Osteoblast (primary cell): ENCODE measurements at regions not wholly inside any gene's neighbourhood (a gene's known extent, or its start where the extent isn't known, plus 50 kb on each side); places are given as distances from the start of the nearest gene placed in this dataset.

Experiments used
- DNase-seq: peaks from one replicate; pipeline ENCODE4 v3.0.0; 2011; ENCODE audit warnings: low spot score, mixed read lengths; ENCODE audit not compliant: insufficient read length; ENCODE audit errors: missing footprints
- H2AFZ ChIP-seq: 2 replicates; pipeline ENCODE4 v1.6.0; 2011; ENCODE audit warnings: mild to moderate bottlenecking, low read length
- H3K27ac ChIP-seq: 2 replicates; pipeline ENCODE4 v1.5.1; 2011; ENCODE audit warnings: mild to moderate bottlenecking, low read depth, low read length, moderate library complexity
- H3K27me3 ChIP-seq: 2 replicates; pipeline ENCODE4 v1.6.0; 2012; ENCODE audit warnings: mild to moderate bottlenecking, control low read depth, inconsistent platforms, low read length, moderate library complexity; ENCODE audit not compliant: insufficient read depth
- H3K36me3 ChIP-seq: 2 replicates; pipeline ENCODE4 v1.5.1; 2011; ENCODE audit warnings: mild to moderate bottlenecking, low read length, control low read depth, moderate library complexity; ENCODE audit not compliant: insufficient read depth
- H3K4me1 ChIP-seq: 2 replicates; pipeline ENCODE4 v1.5.1; 2011; ENCODE audit warnings: mild to moderate bottlenecking, low read length, control low read depth, moderate library complexity; ENCODE audit not compliant: insufficient read depth
- H3K4me2 ChIP-seq: 2 replicates; pipeline ENCODE4 v1.6.0; 2011; ENCODE audit warnings: mild to moderate bottlenecking, low read length; ENCODE audit not compliant: insufficient read depth
- H3K4me3 ChIP-seq: fragments of 200-600 bp; sonication (generic); 3 replicates; pipeline ENCODE4 v1.5.1; 2012; ENCODE audit warnings: mild to moderate bottlenecking, low read length, inconsistent platforms; ENCODE audit not compliant: insufficient read depth
- H3K79me2 ChIP-seq: 2 replicates; pipeline ENCODE4 v1.6.0; 2012; ENCODE audit warnings: mild to moderate bottlenecking, low read length, control low read depth, inconsistent platforms; ENCODE audit not compliant: insufficient read depth
- H3K9me3 ChIP-seq: 2 replicates; pipeline ENCODE4 v1.5.1; 2011; ENCODE audit warnings: low read depth, low read length, control low read depth
- H4K20me1 ChIP-seq: 2 replicates; pipeline ENCODE4 v1.6.0; 2012; ENCODE audit warnings: mild to moderate bottlenecking, low read length, control low read depth; ENCODE audit not compliant: insufficient read depth
- CTCF ChIP-seq: IDR thresholded peaks from 2 replicates; pipeline ENCODE4 v1.5.1; 2011; ENCODE audit warnings: mild to moderate bottlenecking, low read depth, low read length, moderate library complexity; ENCODE audit errors: extremely low read depth

GRCh38 chr4:18973296-18973695 lies 951.7 kb upstream of the LCORL start:
- no peak overlapping the region for H3K27ac ChIP-seq
- no peaks in the 10 kb centered on the region for H3K9me3 ChIP-seq
- H3K79me2 ChIP-seq: no peaks in the 10 kb centered on the region
- no peaks in the 10 kb centered on the region for H3K27me3 ChIP-seq
- H4K20me1 ChIP-seq: no peaks in the 10 kb centered on the region
- no peak overlapping the region for H3K4me3 ChIP-seq
- no peak overlapping the region for H3K4me2 ChIP-seq
- H3K4me1 ChIP-seq: no peaks in the 10 kb centered on the region
- H3K36me3 ChIP-seq: no peaks in the 10 kb centered on the region
- no peak overlapping the region for H2AFZ ChIP-seq
- DNase-seq: no peak
- TF ChIP-seq CTCF: no peak

- no peak for DNase-seq
- TF ChIP-seq CTCF: no peak
- no peaks in the 10 kb centered on the region for H3K79me2 ChIP-seq
- no peak overlapping the region for H2AFZ ChIP-seq
- no peaks in the 10 kb centered on the region for H3K36me3 ChIP-seq
- no peak overlapping the region for H3K4me3 ChIP-seq
- H3K4me1 ChIP-seq: no peaks in the 10 kb centered on the region
- no peak overlapping the region for H3K4me2 ChIP-seq
- H3K27ac ChIP-seq: no peak overlapping the region
- H3K9me3 ChIP-seq: peaks cover 2% of the 10 kb centered on the region
- H4K20me1 ChIP-seq: no peaks in the 10 kb centered on the region
- H3K27me3 ChIP-seq: no peaks in the 10 kb centered on the region
Observed at GRCh38 chr4:18961879-18962278, 940.3 kb upstream of the LCORL start.

GRCh38 chr4:18961266-18961665 lies 939.7 kb upstream of the LCORL start:
- no peaks in the 10 kb centered on the region for H3K4me1 ChIP-seq
- H3K36me3 ChIP-seq: no peaks in the 10 kb centered on the region
- H3K9me3 ChIP-seq: peaks cover 4% of the 10 kb centered on the region
- no peak overlapping the region for H3K27ac ChIP-seq
- no peaks in the 10 kb centered on the region for H3K79me2 ChIP-seq
- H2AFZ ChIP-seq: no peak overlapping the region
- DNase-seq: no peak
- H3K4me2 ChIP-seq: no peak overlapping the region
- no peaks in the 10 kb centered on the region for H3K27me3 ChIP-seq
- no peak for TF ChIP-seq CTCF
- no peak overlapping the region for H3K4me3 ChIP-seq
- H4K20me1 ChIP-seq: no peaks in the 10 kb centered on the region

- no peak overlapping the region for H3K4me2 ChIP-seq
- H3K4me3 ChIP-seq: no peak overlapping the region
- no peaks in the 10 kb centered on the region for H3K4me1 ChIP-seq
- H3K79me2 ChIP-seq: no peaks in the 10 kb centered on the region
- no peak overlapping the region for H2AFZ ChIP-seq
- H4K20me1 ChIP-seq: no peaks in the 10 kb centered on the region
- no peaks in the 10 kb centered on the region for H3K27me3 ChIP-seq
- no peak for TF ChIP-seq CTCF
- H3K36me3 ChIP-seq: no peaks in the 10 kb centered on the region
- no peak for DNase-seq
- H3K9me3 ChIP-seq: peaks cover 4% of the 10 kb centered on the region
- H3K27ac ChIP-seq: no peak overlapping the region
Observed at GRCh38 chr4:18957716-18958115, 936.2 kb upstream of the LCORL start.
